ENCODE measurements at regions not wholly inside any gene's neighbourhood (a gene's known extent, or its start where the extent isn't known, plus 50 kb on each side); places are given as distances from the start of the nearest gene placed in this dataset.

DNA sequence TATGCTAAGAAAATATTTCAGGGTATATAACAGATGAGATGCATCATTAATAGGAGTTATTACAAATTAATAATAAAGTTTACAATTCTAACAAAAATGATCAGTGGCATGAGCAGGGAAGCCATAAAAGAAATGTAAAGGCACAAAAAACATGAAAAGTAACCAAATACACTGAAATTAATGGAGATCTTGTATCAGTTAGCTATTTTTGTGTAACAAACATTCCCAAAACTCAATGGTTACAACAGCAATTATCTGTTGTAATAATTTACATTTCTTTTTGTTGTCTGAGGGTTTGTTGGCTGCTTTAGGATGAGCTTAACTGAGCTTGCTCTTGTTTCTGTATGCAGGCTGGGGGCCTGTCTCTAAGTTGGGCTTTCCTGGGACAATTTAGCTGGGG is 104.3 kb upstream of the AHI1 start:
- no peaks in the 10 kb centered on the region for H3K27me3 ChIP-seq (ENCODE audit: low read length)
- intact Hi-C loops (cut with micrococcal nuclease) = no loop called here
- DNase-seq (no peak), ATAC-seq (no peak)
- no peaks in the 10 kb centered on the region for H3K36me3 ChIP-seq (ENCODE audit: low read depth, low read length)
- no peak overlapping the region for H3K4me3 ChIP-seq (ENCODE audit: low read length)
- BruUV-seq (replicated peaks) = no TSS peak
- no peak for TF ChIP-seq EZH2phosphoT487 (IDR thresholded peaks at IDR 0.05; ENCODE audit: borderline replicate concordance, low read length)
- no peak for TF ChIP-seq CTCF (conservative IDR thresholded peaks at IDR 0.05; ENCODE audit: low read depth, low read length)
- TF ChIP-seq EZH2 (IDR thresholded peaks at IDR 0.05; ENCODE audit: low read length, unreplicated experiment) = no peak
- no peaks in the 10 kb centered on the region for H3K4me1 ChIP-seq (ENCODE audit: insufficient read depth, low read length)
- no peak overlapping the region for H3K4me2 ChIP-seq (ENCODE audit: low read length)
- no peaks in the 10 kb centered on the region for H3F3A ChIP-seq (ENCODE audit: low read length, unreplicated experiment)
- H3K9ac ChIP-seq (ENCODE audit: low read length) = no peak overlapping the region
- H3K9me3 ChIP-seq (ENCODE audit: low read length) = no peaks in the 10 kb centered on the region
- no peak overlapping the region for H3K27ac ChIP-seq (ENCODE audit: low read length)
- ChIA-PET CTCF (no interaction called here), POLR2A (ENCODE audit: unreplicated experiment) (no interaction called here)
- no peaks in the 10 kb centered on the region for H3K9me2 ChIP-seq (replicated peaks; ENCODE audit: low read length)
- no peak overlapping the region for H2AFZ ChIP-seq (ENCODE audit: low read length)
- H4K20me1 ChIP-seq (ENCODE audit: low read length) = no peaks in the 10 kb centered on the region
- H3K79me2 ChIP-seq (ENCODE audit: low read length) = no peaks in the 10 kb centered on the region

GRCh38 chr6:135603249-135603648 is 105.7 kb upstream of the AHI1 start:
- no TSS peak for BruUV-seq (replicated peaks)

More at GRCh38 chr6:135603249-135603648, 105.7 kb upstream of the AHI1 start:
- DNase-seq = no peak
- POLR2A ChIA-PET (ENCODE audit: unreplicated experiment) = no interaction called here
- Histone ChIP-seq H3K9me3 (ENCODE audit: low read length) (no peaks in the 10 kb centered on the region), H3K4me1 (ENCODE audit: insufficient read depth, low read length) (no peaks in the 10 kb centered on the region), H3K79me2 (ENCODE audit: low read length) (no peaks in the 10 kb centered on the region), H4K20me1 (ENCODE audit: low read length) (no peaks in the 10 kb centered on the region), H3K36me3 (ENCODE audit: low read depth, low read length) (no peaks in the 10 kb centered on the region), H3K4me2 (ENCODE audit: low read length) (no peak overlapping the region), H3K9ac (ENCODE audit: low read length) (no peak overlapping the region), H3K27me3 (ENCODE audit: low read length) (no peaks in the 10 kb centered on the region), H3F3A (ENCODE audit: low read length, unreplicated experiment) (no peaks in the 10 kb centered on the region), H2AFZ (ENCODE audit: low read length) (no peak overlapping the region), H3K9me2 (replicated peaks; ENCODE audit: low read length) (no peaks in the 10 kb centered on the region), H3K4me3 (ENCODE audit: low read length) (no peak overlapping the region), H3K27ac (ENCODE audit: low read length) (no peak overlapping the region)
- ATAC-seq = no peak
- TF ChIP-seq EZH2 (IDR thresholded peaks at IDR 0.05; ENCODE audit: low read length, unreplicated experiment) (no peak), EZH2phosphoT487 (IDR thresholded peaks at IDR 0.05; ENCODE audit: borderline replicate concordance, low read length) (no peak), CTCF (conservative IDR thresholded peaks at IDR 0.05; ENCODE audit: low read depth, low read length) (no peak)
- CTCF ChIA-PET = no interaction called here
- intact Hi-C loops (cut with micrococcal nuclease) = no loop called here
